Muscle of leg (tissue), 3 donors: ENCODE measurements at regions not wholly inside any gene's neighbourhood (a gene's known extent, or its start where the extent isn't known, plus 50 kb on each side); places are given as distances from the start of the nearest gene placed in this dataset.

Experiments used
- DNase-seq: peaks from one replicate; pipeline ENCODE4 v3.0.0; 2013
- H3K27ac ChIP-seq: one replicate; pipeline ENCODE4 v1.5.1; 2013; ENCODE audit warnings: mild to moderate bottlenecking, low read length, control low read depth
- H3K27me3 ChIP-seq: one replicate; pipeline ENCODE4 v1.6.1; 2013; ENCODE audit warnings: low read length; ENCODE audit not compliant: control insufficient read depth, insufficient read depth
- H3K36me3 ChIP-seq: one replicate; pipeline ENCODE4 v1.6.1; 2013; ENCODE audit warnings: low read length; ENCODE audit not compliant: control insufficient read depth, insufficient read depth
- H3K4me1 ChIP-seq: one replicate; pipeline ENCODE4 v1.6.1; 2013; ENCODE audit warnings: low read length; ENCODE audit not compliant: control insufficient read depth, insufficient read depth
- H3K4me3 ChIP-seq: one replicate; pipeline ENCODE4 v1.5.1; 2013; ENCODE audit warnings: low read length, control low read depth
- H3K9me3 ChIP-seq: replicated peaks from 2 replicates; pipeline ENCODE4 v1.6.1; 2013; ENCODE audit warnings: low read depth, low read length; ENCODE audit not compliant: control insufficient read depth
- WGBS: methylation state at CpG from one replicate; pipeline ENCODE4 v1.1.5; 2013; ENCODE audit warnings: missing lambda C conversion rate; ENCODE audit not compliant: insufficient coverage; 5-methylcytosine and 5-hydroxymethylcytosine counted together

- Histone ChIP-seq H3K9me3 (peaks cover 9% of the 10 kb centered on the region), H3K27ac (peak overlapping the region; percentile 59), H3K4me1 (peaks cover 48% of the 10 kb centered on the region), H3K4me3 (no peak overlapping the region), H3K36me3 (no peaks in the 10 kb centered on the region), H3K27me3 (peaks cover 2% of the 10 kb centered on the region)
- peak; percentile 65 for DNase-seq
- 68% methylated on average over 2 of the region's 7 CpGs for WGBS
Observed at GRCh38 chr3:150074697-150075416, 104.2 kb upstream of the PFN2 start.

GRCh38 chr3:150074277-150074676 is 103.6 kb upstream of the PFN2 start:
- H3K27ac ChIP-seq, result peak overlapping the region; percentile 59
- peaks cover 46% of the 10 kb centered on the region for H3K4me1 ChIP-seq
- H3K4me3 ChIP-seq, result no peak overlapping the region
- DNase-seq, result no peak
- no CpG with 5 or more reads among the region's 3 CpGs for WGBS
- H3K9me3 ChIP-seq, result peaks cover 9% of the 10 kb centered on the region
- peaks cover 2% of the 10 kb centered on the region for H3K27me3 ChIP-seq
- H3K36me3 ChIP-seq, result no peaks in the 10 kb centered on the region

GRCh38 chr3:150073513-150073912 is 102.8 kb upstream of the PFN2 start:
- H3K36me3 ChIP-seq, result no peaks in the 10 kb centered on the region
- WGBS, result 67% methylated on average over 1 of the region's 1 CpG
- peaks cover 9% of the 10 kb centered on the region for H3K9me3 ChIP-seq
- no peak overlapping the region for H3K4me3 ChIP-seq
- H3K4me1 ChIP-seq, result peaks cover 41% of the 10 kb centered on the region
- H3K27ac ChIP-seq, result no peak overlapping the region
- H3K27me3 ChIP-seq, result peaks cover 2% of the 10 kb centered on the region
- DNase-seq, result no peak

GRCh38 chr3:150073031-150073430 is 102.3 kb upstream of the PFN2 start:
- 93% methylated on average over 1 of the region's 2 CpGs for WGBS
- no peak for DNase-seq
- Histone ChIP-seq H3K27ac (no peak overlapping the region), H3K4me3 (no peak overlapping the region), H3K9me3 (peaks cover 9% of the 10 kb centered on the region), H3K27me3 (peaks cover 2% of the 10 kb centered on the region), H3K4me1 (peaks cover 44% of the 10 kb centered on the region), H3K36me3 (no peaks in the 10 kb centered on the region)

GRCh38 chr3:150072576-150072975 is 101.9 kb upstream of the PFN2 start:
- Histone ChIP-seq H3K4me1 (peaks cover 48% of the 10 kb centered on the region), H3K27me3 (peaks cover 2% of the 10 kb centered on the region), H3K27ac (no peak overlapping the region), H3K9me3 (peaks cover 9% of the 10 kb centered on the region), H3K4me3 (no peak overlapping the region), H3K36me3 (no peaks in the 10 kb centered on the region)
- no peak for DNase-seq
- WGBS, result 94% methylated on average over 2 of the region's 6 CpGs

- Histone ChIP-seq H3K36me3 (no peaks in the 10 kb centered on the region), H3K27me3 (peaks cover 2% of the 10 kb centered on the region), H3K9me3 (no peaks in the 10 kb centered on the region), H3K4me3 (no peak overlapping the region), H3K4me1 (peaks cover 46% of the 10 kb centered on the region), H3K27ac (peak overlapping the region; percentile 82)
- DNase-seq, result no peak
- WGBS, result 100% methylated on average over 4 of the region's 4 CpGs
Observed at GRCh38 chr3:150070271-150070670, 99.6 kb upstream of the PFN2 start.

GRCh38 chr3:150069633-150070032 is 98.9 kb upstream of the PFN2 start:
- no CpG with 5 or more reads among the region's 1 CpG for WGBS
- H3K4me3 ChIP-seq, result no peak overlapping the region
- H3K4me1 ChIP-seq, result peaks cover 40% of the 10 kb centered on the region
- no peaks in the 10 kb centered on the region for H3K9me3 ChIP-seq
- H3K27me3 ChIP-seq, result peaks cover 2% of the 10 kb centered on the region
- no peaks in the 10 kb centered on the region for H3K36me3 ChIP-seq
- DNase-seq, result no peak
- peak overlapping the region; percentile 82 for H3K27ac ChIP-seq

- peak overlapping the region; percentile 82 for H3K27ac ChIP-seq
- peaks cover 38% of the 10 kb centered on the region for H3K4me1 ChIP-seq
- no peak overlapping the region for H3K4me3 ChIP-seq
- peak; percentile 71 for DNase-seq
- no peaks in the 10 kb centered on the region for H3K36me3 ChIP-seq
- no CpG with 5 or more reads among the region's 1 CpG for WGBS
- no peaks in the 10 kb centered on the region for H3K9me3 ChIP-seq
- H3K27me3 ChIP-seq, result peaks cover 2% of the 10 kb centered on the region
Observed at GRCh38 chr3:150069154-150069527, 98.4 kb upstream of the PFN2 start.

GRCh38 chr3:150068440-150069153 is 97.9 kb upstream of the PFN2 start:
- Histone ChIP-seq H3K4me3 (no peak overlapping the region), H3K27ac (no peak overlapping the region), H3K36me3 (no peaks in the 10 kb centered on the region), H3K4me1 (peaks cover 37% of the 10 kb centered on the region), H3K27me3 (peaks cover 2% of the 10 kb centered on the region), H3K9me3 (no peaks in the 10 kb centered on the region)
- DNase-seq, result no peak
- WGBS, result 92% methylated on average over 1 of the region's 7 CpGs

GRCh38 chr3:150067561-150067960 is 96.9 kb upstream of the PFN2 start:
- DNase-seq, result no peak
- Histone ChIP-seq H3K36me3 (no peaks in the 10 kb centered on the region), H3K27me3 (peaks cover 2% of the 10 kb centered on the region), H3K4me3 (no peak overlapping the region), H3K9me3 (no peaks in the 10 kb centered on the region), H3K27ac (no peak overlapping the region), H3K4me1 (peaks cover 45% of the 10 kb centered on the region)
- 76% methylated on average over 3 of the region's 3 CpGs for WGBS
